ENCODE measurements at regions not wholly inside any gene's neighbourhood (a gene's known extent, or its start where the extent isn't known, plus 50 kb on each side); places are given as distances from the start of the nearest gene placed in this dataset.
A peak's percentile ranks its signal among the peaks of the same experiment; 100 is the strongest.
"Not testable (repeated sequence)": the region's sequence is repeated elsewhere in the genome, so short reads cannot be mapped to it uniquely, and the experiment has no call there.

GRCh38 chr1:145553795-145554194, 54.0 kb upstream of the GPR89A start:
- not testable (repeated sequence) for DNase-seq (ENCODE audit: low read depth in 2 of 2)

- no peak for DNase-seq (ENCODE audit: low read depth in 2 of 2)
These were observed 62.7 kb upstream of the GPR89A start for GRCh38 chr1:145545055-145545454.

DNA sequence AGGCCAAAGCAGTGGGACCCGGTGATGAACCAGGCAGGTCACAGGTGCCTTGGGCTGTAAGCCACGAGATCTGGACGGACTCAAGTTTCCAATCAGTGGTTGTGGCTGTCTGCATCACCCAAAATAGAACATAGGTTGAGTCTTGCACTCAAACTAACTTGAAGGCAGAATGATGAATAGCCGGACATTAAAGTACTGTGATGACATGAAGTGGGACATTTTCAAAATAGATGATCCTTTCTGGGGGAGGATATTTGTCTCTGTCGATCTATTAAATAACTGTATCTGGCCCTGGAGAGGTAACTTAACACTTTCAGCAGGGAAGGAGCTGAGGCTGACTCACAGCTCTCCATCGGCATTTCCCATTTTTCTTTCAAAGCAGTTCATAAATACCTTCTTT, 66.1 kb upstream of the GPR89A start:
- peak; percentile 23 to 25 for DNase-seq (ENCODE audit: low read depth in 2 of 2)

- peak; percentile 62 to 64 for DNase-seq (ENCODE audit: low read depth in 2 of 2)
These were observed 66.5 kb upstream of the GPR89A start for GRCh38 chr1:145541246-145541645.

DNA sequence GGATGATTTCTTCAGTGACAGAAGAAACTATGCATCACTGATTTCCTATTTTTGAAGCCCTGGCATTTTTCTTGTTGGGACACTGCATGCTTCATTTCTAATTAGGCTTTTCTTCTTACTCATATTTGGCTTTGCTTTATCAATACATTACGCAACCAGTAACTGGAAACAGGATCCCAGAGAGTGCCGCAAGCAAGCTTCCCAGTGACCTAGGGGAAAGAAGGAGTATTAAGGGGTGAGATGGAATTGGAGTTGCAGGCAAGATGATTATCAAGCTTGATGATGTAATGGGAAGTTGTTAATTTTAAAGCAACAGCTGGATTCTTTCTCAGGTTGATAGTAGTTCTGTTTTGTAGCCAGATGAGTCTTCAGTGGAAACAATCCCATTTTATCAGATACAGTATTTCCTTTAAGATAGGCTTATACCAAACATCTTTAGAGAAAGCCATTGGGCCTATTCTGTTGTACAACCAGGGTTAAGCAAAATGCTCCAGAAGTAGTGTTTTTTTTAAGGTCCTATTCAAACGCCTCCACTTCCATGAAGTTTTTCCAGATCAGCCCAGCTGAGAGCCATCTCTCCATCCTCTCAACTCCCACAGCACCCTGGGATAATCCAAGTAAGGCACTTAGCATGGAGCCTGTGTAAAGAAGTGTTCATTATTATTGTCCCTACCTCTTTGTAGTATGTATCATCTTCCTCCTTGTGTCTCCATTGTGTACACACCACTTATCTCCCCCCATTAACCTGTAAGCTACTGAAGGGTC, 69.5 kb upstream of the GPR89A start:
- peak; percentile 22 to 33 for DNase-seq (ENCODE audit: low read depth in 2 of 2)

DNA sequence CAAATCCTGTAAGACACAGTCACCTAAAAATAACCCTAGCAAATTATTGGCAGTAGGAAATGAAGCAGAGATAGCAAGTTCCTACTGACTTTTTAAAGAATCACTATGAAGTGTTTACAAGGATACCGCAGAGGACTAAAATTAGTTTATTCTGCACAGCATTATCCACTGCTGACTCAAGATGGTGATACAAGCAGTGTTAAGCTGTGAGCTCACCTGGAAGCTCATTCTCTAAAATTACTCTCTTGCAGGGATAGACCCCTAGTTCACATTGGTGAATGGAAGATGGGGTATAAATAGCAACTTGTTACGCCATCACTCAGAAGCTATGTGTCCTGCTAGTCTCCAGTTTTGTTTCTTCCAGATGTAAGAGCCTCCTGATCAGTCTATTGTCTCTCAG, 70.8 kb upstream of the GPR89A start:
- DNase-seq (ENCODE audit: low read depth in 2 of 2): peak in 1 of 2 experiments; percentile 6

DNA sequence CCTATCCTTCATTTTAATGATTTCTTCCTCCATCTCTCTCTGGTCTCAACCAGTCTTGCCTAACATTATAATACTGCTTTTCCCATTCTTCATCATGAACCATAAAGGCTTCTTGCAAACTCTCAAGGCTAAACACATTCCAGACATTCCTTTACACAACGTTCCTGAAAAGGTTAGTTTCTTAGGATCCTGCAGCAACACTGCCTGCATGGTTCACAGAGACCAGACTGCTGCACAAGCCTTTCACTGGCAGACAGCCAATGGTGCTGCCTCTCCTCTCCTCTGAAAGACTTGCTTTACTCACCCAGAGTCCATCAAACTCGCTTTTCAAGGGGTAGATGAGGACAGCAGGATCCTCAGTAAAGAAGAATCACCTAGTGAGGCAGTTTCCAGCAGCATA, 72.3 kb upstream of the GPR89A start:
- peak; percentile 56 to 60 for DNase-seq (ENCODE audit: low read depth in 2 of 2)

GRCh38 chr1:145528068-145528564, 79.7 kb upstream of the GPR89A start:
- DNase-seq (ENCODE audit: low read depth in 2 of 2): not testable (repeated sequence)

- not testable (repeated sequence) for DNase-seq (ENCODE audit: low read depth in 2 of 2)
These were observed 87.6 kb upstream of the GPR89A start for GRCh38 chr1:145520159-145520558.

GRCh38 chr1:145519302-145519701, 88.5 kb upstream of the GPR89A start:
- not testable (repeated sequence) for DNase-seq (ENCODE audit: low read depth in 2 of 2)

- not testable (repeated sequence) for DNase-seq (ENCODE audit: low read depth in 2 of 2)
These were observed 87.6 kb upstream of the NBPF20 start for GRCh38 chr1:145513017-145513416.

GRCh38 chr1:145508053-145508452, 82.7 kb upstream of the NBPF20 start:
- not testable (repeated sequence) for DNase-seq (ENCODE audit: low read depth in 2 of 2)

DNA sequence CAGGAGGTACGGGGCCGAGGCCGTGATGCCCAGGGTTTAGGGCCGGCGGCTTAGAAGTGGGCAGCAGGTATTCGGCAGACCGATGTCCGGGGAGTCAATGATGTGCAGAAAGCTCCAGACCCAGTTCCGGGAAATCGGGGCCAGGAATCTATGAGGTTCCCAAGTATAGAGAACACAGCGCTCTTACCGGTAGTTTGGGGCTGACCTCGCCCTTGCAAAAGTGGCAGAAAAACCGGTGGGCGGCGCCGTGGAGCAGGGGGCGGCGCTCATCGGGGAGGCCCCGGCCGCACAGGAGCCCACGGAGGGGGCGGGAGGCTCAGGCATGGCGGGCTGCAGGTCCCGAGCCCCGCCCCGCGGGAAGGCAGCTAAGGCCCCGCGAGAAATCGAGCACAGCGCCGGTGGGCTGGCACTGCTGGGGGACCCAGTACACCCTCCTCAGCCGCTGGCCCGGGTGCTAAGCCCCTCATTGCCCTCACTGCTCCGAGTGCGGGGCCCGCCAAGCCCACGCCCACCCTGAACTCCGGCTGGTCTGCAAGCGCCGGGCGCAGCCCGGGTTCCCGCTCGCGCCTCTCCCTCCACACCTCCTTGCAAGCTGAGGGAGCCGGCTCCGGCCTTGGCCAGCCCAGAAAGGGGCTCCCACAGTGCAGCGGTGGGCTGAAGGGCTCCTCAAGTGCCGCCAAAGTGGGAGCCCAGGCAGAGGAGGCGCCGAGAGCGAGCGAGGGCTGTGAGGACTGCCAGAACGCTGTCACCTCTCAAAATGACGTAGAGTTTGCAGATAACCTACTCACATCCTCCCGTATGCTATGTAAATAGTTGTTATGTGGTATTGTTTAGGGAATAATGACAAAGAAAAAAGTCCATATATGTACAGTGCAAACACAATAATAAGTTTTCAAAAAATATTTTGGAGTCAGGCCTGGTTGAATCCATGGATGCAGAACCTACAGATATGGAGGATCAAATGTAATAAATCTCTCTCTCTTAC, 80.6 kb upstream of the NBPF20 start:
- DNase-seq (ENCODE audit: low read depth in 2 of 2): not testable (repeated sequence)

- not testable (repeated sequence) for DNase-seq (ENCODE audit: low read depth in 2 of 2)
These were observed 79.5 kb upstream of the NBPF20 start for GRCh38 chr1:145504834-145505413.

GRCh38 chr1:145504310-145504709, 78.9 kb upstream of the NBPF20 start:
- DNase-seq (ENCODE audit: low read depth in 2 of 2): not testable (repeated sequence)

DNA sequence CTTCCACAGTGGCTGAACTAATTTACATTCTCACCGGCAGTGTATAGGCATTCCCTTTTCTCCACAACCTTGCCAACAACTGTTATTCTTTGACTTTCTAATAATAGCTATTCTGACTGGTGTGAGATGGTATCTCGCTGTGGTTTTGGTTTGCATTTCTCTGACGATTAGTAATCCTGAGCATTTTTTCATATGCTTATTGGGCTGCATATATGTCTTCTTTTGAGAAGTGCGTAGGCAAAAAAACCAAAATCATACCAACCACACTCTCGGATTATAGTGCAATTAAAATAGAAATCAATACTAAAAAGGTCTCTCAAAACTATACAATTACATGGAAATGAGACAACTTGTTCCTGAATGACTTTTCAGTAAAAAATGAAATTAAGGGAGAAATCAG, 74.8 kb upstream of the NBPF20 start:
- DNase-seq (ENCODE audit: low read depth in 2 of 2): not testable (repeated sequence)

- DNase-seq (ENCODE audit: low read depth in 2 of 2): not testable (repeated sequence)
These were observed 69.9 kb upstream of the NBPF20 start for GRCh38 chr1:145495077-145495871.

GRCh38 chr1:145488193-145488933, 63.0 kb upstream of the NBPF20 start:
- DNase-seq (ENCODE audit: low read depth in 2 of 2): not testable (repeated sequence)

DNA sequence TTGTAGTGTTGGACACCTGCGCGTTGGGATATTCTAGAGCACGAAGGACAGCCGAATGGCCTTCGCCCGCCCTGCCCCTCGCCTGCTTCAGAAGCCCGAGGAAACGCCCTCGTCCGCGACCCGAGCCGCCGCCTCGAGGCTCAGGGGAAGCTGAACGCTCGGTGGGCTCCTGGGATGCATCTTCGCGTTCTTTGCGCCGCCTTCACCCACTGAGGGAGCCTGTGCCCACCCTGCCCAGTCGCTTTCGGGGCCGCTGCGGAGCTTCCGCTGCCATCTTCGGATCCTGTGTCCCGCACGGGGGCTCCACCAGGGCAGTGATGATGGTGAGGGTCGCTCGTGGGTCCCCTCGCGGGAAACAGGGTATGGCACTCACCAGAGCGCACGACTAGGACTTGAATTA, 61.8 kb upstream of the NBPF20 start:
- not testable (repeated sequence) for DNase-seq (ENCODE audit: low read depth in 2 of 2)

DNA sequence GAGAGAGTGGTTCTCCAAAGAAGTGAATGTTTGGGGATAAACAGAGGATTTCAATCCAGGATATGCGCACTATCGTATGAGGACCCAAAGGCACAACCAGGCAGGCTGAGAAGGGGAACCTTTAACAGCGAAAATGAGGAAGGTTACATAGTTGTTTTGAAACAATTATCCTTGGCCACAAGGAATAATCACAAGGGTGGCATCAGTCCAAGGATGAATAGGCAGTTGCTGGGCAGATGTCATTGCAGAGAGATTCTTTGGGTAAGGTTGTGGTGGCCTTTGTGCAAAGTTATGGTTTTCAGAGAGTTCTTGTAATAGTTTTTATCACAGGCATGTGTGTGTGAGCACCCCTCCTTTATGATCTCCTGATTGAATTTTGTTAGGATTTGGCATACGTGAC, 58.9 kb upstream of the NBPF20 start:
- DNase-seq (ENCODE audit: low read depth in 2 of 2): not testable (repeated sequence)

Measured in fibroblast of skin of left quadriceps (primary cell).